ENCODE measurements at regions not wholly inside any gene's neighbourhood (a gene's known extent, or its start where the extent isn't known, plus 50 kb on each side); places are given as distances from the start of the nearest gene placed in this dataset.

DNA sequence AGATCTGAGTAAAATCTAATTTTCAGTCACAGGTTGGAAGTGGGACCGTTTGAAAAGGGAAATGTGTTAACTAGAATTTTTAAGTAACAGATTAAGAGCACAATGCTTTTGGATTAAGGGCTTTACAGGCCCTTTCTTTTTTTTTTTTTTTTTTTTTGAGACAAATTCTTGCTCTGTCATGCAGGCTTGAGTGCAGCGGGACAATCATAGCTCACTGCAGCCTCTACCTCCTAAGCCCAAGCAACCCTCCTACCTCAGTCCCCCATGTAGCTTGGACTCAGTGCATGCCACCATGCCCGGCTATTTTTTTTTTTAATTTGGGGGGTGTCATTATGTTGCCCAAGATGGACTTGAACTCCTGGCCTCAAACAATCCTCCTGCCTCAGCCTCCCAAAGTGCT, 363.7 kb downstream of the LIG4 start:
- no peak for DNase-seq

DNA sequence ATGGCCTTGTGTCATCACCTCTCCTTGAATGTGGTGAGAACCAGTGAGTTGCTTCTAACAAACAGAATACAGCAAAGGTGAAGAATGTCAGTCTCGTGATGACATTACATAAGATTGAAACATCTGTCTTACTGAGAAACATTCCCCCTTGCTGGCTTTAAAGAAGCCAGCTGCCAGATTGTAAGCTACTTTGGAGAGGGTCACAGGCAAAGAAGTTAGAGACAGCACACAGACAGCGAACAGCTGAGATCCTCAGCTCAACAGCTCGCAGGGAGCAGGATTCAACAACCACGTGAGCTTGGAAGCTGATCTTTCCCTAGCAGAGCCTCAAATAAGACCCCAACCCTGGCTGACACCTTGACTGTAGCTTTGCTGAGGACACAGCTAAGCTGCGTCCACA, 367.9 kb downstream of the LIG4 start:
- no peak for DNase-seq

DNA sequence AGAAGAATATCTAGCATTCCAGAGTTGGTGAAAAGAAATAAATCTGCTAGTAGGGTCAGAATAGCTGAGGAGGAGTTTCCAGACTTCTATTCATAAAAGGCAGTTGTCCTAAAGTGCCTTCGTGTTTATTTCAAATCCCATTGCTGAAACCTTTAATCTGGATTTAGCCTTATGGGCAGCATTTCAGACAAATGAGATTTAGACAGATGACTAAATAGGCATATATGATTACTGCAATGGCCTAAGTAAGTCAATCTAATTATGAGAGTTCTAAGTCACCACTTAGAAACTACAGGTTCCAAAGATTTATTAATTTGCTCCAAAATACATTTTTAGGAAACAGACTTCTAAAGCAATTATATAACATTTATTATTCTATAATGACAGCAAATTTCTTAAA, 368.7 kb downstream of the LIG4 start:
- DNase-seq: no peak

DNA sequence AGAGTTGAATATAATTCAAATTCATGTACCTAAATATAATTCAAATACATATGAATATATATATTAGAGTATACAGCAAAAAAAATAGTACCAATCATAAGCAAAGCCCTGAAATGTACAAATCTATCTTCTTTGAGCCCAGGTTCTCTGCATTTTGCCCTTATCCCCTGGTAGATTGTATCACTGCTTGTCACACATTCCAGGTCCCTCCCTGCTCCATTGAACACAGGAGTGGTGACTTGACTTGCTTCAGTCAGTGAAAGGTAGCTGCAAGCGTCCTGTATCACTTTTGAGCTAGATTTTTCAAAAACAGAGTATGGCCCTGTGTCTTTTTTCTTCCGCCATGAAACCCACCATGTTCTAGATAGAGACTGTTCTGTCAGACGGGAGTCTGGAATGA, 369.4 kb downstream of the LIG4 start:
- no peak for DNase-seq

DNA sequence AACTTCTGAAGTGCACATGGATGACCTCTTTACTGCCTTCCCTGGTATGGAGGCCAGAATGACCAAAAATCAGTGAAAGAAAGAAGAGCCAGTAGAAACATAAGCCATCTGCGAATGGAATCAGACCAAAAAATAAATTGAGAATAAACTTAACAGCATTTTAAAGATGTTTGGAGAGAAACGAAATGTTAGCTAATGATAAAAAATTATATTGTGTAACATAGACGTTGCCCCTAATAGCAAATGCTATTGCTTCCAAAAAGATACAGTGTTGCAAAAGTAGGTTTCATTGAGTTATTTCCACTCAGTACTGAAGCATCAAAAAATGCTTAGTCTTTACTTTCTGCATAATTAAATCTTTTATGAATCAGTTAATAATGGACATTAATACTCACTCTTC, 371.7 kb downstream of the LIG4 start:
- no peak for DNase-seq

DNA sequence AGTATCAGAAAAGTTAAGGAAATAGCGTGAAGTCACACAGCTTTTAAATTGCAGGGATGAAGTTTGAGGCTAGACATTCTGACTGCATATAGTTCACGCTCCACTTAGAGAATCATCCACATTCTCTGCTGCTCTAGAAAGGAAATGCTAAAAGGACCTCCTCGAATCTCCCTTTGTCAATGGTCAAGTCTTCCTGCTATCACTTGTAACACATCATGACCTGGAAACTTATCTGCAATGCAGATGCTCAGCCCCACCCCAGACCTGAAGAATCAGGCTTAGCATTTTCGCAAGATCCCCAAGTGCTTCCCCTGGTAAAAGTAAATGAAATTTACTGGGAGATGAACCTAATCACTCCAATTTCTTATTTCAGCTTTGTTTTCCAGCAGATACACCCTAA, 372.1 kb downstream of the LIG4 start:
- DNase-seq: no peak

DNA sequence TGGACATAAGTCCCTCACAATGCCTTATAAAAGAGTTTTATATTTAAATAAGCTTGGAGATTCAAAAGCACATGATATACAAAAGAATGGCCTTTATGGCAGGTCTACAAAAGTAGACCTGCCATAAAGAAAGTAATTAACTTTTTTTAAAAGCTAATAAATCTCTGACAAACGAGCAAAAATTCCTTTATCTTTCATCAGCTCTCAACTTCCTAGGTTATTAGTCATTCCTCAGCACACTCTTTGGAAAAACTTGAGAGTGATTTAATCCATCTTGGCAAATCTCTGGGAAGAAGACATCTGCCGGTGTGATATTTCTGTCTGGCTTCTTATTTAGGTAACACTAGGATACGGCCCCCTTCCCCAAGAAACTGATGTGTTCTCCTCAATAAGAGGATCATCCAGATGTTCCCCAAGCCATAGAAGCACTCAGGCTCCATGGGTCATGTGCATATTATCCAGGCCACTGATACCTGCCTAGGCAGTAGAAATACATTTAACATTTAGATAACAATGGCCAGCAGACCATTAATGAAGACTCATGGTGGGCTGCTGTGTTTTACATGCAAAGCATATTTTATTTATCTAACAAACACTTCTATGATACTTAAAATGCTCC, 372.7 kb downstream of the LIG4 start:
- DNase-seq: no peak

DNA sequence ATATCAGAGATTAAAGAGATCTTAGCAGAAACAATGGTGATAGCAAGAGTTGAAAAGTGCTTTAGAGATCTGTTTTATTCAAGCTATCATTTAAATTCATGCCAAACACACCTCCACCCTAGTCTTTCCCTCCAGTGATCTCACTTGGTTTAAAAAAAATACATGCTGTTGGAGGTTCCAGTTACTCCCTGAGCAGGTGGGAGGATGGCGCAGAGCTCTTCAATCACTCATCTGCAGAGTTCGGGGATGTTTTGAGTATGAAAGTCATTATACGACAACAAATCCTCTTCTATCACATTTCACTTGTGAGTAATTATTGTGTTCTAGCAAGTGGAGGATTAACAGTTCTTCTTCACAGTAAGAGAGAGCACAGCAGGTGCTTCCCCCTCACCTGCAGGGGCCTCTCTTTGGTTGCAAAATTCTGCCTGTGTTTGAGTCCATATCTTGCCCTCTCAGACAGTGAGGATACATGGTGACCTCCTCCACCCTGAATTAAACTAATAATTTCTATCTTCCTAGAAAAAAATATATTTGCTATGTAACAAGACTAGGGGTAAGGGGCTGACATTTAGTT, 376.7 kb downstream of the LIG4 start:
- DNase-seq: no peak

DNA sequence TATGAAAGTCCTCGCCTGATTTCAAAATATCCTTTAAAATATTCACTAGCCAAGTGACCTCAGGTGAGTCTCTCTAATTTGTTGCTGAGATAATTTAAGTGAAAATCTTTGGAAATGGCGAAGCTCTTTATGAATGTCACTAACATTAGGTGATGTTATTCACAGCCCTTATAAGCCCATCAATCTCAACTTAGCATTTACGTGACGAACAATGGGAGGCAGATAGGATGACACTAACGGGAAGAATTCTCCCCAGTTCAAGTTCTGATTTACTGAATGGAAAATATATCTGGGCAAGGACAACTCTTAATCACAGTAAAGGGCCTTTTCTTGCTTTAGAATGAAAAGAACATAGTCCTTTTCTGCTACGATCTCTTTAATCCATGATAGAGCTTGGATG, 378.7 kb downstream of the LIG4 start:
- DNase-seq: no peak

DNA sequence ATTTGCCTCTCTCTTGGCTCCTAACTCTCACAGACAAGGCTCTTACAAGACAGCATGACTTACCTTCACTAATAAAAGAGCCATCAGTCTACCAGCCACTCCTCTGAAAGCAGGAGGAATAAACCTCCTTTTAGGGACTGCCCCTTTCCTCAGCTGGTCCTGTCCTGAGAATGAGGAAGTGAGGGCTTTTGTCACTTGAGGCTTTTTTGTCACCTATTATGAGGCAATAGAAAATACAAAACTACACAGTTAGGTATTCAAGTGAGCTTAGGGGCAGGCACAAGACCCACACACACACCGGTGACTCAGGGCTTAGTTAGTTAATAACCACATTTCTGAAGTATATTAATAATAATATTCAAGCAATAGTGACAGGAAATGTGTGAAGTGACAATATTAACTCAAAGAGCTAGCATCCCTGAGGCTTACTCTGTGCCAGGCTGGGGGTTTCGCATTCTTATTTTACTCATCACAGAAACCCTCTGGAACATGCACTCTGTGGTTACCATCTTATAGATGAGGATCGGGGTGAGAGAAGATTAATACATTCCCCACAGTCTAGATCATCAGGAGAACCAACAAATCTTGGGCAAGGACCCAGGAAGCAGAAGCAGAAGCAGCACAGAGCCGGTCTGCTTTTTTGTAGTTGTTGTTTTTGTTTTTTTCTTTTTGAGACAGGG, 379.9 kb downstream of the LIG4 start:
- DNase-seq: no peak

DNA sequence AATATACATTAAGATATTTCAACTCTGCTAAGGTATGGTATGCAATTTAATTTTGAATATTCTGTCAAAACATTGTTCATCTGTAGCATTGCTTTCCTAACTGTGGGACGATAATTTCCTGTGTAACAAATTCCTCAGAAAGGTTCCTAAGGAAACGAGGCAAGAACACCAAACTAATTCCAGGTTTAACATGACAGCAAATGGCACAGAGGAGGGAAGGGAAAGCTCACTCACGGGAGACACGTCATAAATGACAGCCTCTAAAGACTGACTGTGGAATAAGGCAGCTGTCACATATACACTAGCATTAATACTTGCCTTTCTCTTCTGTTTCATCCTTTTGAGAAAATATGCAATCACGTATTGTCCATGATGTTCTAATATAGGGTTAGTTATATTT, 380.6 kb downstream of the LIG4 start:
- DNase-seq: no peak

DNA sequence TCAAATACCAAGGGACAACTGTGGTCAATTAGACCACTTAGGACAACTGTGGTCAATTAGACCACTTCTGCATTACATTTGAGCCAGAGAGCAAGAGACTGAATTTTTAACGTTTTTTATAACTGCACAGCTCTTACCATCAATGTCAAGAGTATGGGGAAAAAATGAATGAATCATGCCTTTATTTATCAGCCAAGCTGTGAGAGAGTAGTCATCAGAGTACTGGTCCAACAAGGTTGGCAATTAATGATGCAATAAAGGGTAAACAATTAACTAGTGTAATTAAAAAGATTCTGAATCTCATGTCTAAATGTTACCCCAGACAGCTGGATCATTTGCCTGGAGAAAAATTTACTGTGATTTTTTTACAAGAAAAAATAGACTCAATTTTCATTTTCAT, 381.1 kb downstream of the LIG4 start:
- DNase-seq: no peak

DNA sequence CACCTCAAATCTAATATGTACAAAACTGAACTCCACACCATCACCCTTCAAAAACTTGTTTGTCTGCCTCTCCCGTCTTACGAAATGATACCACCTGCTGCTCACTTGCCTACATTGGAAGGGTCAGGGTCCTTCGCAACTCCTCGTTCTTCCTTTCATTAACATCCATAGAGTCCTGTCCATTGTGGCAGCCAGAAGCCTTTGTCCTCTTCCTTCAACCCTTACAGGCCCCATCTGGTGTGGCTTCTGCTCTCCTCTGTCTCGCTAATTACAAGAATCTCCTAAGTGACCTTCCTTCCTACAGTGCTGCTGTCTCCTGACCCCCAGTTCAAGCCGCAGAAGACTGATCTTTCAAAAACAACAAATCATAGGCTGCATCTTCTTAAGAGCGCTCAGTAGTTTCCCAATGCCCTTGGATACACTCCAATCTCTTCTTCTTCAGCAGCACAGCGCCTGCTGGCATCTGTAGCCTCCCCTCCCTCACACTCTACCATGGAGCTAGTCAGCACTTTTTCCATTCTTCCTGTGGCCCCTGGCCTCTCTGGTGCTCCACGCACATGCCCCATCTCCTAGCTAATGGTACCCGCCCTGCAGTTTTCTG, 382.7 kb downstream of the LIG4 start:
- DNase-seq: no peak

DNA sequence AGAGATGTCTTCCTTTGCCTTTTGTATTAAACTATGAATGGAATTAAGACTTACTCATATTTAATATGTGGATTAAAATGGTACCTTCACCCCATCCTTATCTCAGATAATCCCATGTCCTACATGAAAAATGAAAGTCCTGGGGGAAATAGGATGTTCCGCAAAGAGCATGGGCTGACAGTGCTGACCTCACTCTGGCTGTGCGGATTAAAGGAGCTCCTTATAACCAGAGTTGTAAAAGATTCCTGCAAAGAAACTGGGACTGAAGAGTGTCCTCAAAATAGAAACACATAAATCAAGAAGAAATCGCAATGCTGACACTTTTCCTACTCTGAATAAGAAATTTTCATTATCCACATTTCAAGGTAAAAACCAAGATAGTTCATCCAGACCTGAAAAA, 384.5 kb downstream of the LIG4 start:
- DNase-seq: no peak

DNA sequence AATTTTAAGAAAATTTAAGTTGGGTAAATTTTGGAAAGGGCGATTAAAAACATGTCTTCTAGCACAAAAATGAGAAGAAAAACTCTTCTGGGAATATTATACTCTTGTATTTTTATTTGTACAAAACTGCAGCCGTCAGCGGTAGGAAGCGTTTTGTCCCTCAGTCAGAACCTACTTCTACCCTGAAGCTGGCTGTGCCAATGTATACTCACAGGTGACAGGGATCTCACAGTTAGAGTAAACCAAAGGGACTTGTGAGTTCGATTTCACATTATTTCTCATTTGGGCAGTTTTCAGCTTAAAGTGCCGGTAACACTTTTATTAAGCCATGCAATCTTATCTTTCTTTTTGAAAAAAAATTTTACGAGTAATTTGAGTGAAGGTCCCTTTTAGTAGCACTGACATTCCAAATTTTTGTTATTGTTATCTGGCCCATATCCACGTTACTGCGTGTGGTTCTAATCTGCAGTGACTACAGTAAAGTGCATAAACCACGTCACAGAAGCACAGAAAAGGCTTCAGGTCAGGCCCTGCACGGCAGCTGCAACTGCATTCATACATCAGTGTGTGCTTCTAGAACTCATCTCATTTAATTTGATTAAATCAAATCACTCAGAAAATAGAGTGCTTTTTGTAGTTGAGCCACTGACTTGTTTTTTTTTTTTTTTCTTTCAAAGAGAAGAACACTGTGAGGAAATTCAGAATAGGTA, 387.3 kb downstream of the LIG4 start:
- DNase-seq: no peak

DNA sequence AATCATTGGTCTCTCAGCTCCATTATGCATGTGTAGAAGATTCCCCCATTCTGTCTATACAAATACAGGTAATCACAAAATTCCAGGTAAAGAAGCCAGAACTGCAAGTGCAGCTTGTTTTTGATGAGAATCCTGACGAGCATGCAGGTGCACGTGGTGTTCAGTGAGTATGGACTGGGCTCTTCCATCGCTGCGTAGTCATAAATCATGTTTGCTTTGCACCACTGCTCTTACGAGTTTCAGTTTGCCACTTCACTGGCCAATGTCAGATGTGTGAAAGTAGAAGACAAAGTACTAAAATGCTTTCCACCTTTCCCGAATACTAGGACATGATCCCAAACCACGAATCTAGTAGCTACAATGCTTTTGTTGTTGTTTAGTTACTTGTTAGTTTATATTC, 390.7 kb downstream of the LIG4 start:
- DNase-seq: no peak

DNA sequence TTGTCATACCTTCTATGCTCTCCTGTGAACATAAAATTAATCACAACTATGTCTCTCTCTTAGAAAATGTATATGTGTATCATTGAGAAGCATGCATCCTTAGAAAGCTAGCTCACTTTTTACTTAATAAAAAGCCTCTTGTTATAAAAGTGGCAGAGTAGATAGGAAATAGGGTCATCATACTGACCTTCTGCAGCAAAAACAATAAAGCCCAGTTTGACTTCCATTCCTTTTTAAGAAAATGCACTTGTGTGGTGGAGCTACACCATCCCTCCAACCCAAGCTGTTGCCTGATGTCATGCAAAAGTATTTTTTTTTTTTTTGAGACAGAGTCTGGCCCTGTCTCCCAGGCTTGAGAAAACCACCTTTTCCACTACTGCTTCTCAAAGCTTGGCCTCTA, 393.3 kb downstream of the LIG4 start:
- DNase-seq: no peak

DNA sequence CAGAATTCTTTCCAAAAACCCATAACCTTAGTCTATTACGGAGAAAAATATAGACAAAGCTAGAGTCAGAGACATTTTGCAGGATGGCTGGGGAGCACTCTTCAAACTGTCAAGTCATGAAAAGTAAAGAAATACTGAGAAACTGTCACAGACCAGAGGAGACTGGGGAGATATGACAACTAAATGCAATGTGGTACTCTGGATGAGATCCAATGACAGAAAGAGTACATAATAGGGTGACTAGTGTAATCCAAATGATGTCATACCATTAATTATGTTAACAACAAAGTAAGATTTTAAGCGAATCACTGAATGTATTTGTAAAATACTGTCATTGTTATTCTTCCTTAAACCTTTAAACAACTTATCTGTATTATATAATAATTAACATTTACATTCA, 393.8 kb downstream of the LIG4 start:
- DNase-seq: no peak

DNA sequence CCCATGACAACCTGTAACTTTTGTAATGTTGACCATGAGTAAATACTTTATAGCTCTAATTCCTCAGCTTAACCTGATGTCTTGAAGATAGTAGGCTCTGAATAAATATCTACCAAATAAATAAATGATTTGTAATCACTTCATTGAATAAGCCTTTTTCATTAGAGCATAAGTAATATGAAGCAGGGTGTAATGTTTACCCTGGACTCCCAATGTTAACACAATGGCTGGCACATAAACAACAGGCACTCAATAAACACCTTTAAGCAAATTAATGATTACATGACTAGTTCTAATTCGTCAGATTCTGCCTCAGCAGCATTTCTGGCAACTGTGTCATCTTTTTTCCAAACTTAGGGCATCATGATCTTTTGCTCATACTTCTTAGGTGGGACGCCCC, 396.3 kb downstream of the LIG4 start:
- no peak for DNase-seq

DNA sequence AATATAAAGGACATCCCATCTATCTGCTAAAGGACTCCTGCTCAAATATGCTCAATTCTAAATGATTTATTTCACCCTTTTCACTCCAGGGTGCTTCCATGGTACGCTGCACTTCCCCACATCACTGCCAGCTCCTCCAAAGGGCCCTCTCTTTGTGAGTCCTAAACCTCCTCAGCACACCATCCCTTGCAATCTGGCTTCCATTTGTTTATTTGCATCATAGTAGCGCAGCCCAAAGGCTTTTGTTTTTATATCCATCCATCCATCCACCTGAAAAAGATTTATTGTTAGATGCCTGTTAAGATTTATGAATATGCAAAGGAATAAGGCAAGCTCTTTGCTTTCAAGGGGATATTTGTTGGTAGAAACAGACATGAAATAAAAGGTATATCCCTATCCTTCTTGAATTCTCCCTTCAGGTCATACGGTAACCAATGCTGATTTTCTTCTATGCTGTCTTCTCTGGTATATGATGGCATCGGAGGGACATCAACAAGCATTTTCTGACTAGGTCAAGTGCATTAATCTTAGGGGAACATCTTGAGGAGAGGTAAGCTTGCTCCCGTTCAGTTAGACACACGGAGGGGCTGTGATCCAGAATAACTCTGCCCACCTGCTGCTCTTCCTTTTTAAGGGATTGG, 397.6 kb downstream of the LIG4 start:
- DNase-seq: no peak

DNA sequence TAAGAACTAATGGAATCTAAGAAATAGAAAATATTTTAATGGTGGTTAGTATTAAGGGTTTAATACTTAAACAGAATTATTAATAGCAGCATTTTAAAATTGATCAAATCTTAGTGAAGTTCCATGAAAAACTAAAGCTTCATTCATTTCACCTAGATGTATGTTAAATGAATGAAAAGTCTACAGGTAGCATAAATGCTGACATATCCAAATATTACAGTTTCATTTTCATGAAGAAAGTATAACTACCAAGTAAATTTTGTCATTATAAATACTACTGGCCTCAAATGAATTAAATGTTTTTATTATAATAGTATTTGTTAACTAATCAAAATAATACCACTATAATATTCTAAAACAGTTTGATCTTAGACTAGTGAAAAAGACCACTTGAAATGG, 403.3 kb downstream of the LIG4 start:
- DNase-seq: no peak

DNA sequence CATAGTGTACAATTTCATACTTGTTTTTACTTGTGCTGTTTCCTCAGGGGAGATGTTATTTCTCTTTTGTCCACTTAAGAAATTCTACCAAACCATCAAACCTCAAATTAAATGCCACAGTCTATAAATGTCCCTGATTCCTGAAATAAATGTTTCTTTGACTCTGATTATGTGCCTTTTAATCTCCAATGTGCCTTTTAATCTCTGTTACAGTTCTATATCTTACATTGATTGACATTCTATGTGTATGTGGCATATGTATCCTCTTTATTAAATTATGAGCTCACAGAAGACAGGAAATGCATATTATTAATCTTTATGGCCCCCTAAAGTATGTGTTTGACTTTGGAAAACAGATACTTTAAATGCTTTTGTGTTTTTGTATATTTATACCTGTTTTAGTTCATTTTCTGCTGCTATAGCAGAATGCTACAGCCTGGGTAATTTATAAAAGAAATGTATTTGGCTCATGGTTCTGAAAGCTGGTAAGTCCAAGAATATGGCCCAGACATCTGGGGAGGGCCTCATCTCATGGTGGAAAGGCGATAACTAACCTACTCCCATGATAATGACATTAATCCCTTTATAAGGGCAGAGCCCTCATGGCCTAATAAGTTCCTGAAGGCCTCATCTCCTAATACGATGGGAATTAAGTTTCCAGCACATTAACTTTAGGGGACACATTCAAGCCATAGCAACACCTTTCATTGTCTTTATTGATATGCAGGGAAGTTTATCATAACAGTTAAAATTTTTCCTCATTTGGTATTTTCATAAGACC, 403.9 kb downstream of the LIG4 start:
- no peak for DNase-seq

DNA sequence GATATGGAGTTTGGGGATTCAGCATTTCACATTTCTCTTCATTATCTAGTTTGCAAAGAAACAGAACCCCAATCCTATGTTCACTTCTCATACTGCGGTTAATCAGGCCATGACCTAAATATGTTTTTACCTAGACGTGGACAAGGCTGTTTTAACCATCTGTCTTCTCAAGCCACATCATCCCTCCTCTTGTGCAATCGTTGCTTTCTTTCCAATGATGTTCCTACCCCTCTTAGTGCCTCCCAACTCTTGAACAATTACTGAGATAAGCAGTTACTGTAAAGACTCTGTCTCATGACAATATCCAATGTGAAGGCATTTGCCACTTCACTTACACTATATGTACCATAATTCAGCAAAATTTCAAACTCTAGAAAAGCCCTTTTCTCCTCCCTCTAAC, 406.2 kb downstream of the LIG4 start:
- DNase-seq: no peak

Data from stimulated activated CD4-positive, alpha-beta T cell treated with anti-CD3 and anti-CD28 coated beads, Interleukin-2, amount 100 ng/mL, for 24 hours (primary cell).